ENCODE measurements at regions not wholly inside any gene's neighbourhood (a gene's known extent, or its start where the extent isn't known, plus 50 kb on each side); places are given as distances from the start of the nearest gene placed in this dataset.

DNA sequence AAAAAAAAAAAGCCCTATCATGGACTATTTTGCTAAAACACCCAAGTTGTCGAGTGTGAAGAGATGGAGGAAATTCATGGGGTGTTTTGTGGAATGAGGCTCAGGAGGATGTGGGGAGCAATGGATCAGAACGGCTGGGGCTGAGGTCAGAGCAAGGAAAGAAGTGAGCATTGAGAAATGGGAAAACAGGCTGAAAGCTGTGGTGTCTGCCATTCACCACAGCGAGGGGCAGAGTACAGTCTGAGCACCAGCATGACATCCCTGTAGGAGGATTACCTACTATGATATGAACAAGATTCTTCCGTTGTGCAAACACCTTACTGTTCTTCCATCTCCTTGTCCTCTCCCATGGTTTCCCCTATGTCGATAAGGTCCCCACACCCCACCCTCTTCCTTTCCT is 193.1 kb downstream of the TMEM114 start:
- Histone ChIP-seq H3K9me3 (no peaks in the 10 kb centered on the region), H3K27ac (no peak overlapping the region)

DNA sequence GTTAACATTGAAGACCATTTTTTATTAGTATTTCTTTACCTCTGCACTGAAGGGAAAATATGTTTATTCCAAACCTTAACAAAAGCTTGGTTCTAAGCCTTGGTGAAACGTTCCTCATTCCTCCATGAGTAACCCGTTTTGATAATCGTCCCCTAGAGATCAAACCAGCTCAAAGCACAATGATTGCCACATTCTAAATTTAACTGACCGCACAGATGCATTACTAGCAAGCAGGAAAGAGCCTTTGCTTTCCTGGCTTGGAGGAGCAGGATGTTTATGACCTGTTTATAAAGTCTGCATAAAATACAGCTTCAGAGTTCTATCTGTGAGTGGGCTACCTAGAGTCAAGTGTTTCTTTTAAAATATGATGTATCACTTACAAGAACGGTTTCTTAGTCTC is 193.8 kb downstream of the TMEM114 start:
- 51 to 57% (median 56%) methylated on average over 5 of the region's 5 CpGs for WGBS, 3 donors
- intact Hi-C loops (cut with DNase I): no loop called here

More for the DNA sequence above, 193.1 kb downstream of the TMEM114 start:
- 64 to 69% (median 65%) methylated on average over 5 of the region's 5 CpGs for WGBS, 3 donors
- no peak for DNase-seq
- TF ChIP-seq EP300 (IDR thresholded peaks at IDR 0.05) (no peak), POLR2A (IDR thresholded peaks at IDR 0.05) (no peak)
- TF ChIP-seq, protein P1, sequence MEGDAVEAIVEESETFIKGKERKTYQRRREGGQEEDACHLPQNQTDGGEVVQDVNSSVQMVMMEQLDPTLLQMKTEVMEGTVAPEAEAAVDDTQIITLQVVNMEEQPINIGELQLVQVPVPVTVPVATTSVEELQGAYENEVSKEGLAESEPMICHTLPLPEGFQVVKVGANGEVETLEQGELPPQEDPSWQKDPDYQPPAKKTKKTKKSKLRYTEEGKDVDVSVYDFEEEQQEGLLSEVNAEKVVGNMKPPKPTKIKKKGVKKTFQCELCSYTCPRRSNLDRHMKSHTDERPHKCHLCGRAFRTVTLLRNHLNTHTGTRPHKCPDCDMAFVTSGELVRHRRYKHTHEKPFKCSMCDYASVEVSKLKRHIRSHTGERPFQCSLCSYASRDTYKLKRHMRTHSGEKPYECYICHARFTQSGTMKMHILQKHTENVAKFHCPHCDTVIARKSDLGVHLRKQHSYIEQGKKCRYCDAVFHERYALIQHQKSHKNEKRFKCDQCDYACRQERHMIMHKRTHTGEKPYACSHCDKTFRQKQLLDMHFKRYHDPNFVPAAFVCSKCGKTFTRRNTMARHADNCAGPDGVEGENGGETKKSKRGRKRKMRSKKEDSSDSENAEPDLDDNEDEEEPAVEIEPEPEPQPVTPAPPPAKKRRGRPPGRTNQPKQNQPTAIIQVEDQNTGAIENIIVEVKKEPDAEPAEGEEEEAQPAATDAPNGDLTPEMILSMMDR (IDR thresholded peaks at IDR 0.05): no peak
- intact Hi-C loops (cut with DNase I): no loop called here
- Histone ChIP-seq H3K36me3 (no peaks in the 10 kb centered on the region), H3K4me1 (ENCODE audit: insufficient read depth) (no peaks in the 10 kb centered on the region), H3K27me3 (no peaks in the 10 kb centered on the region), H3K4me3 (no peak overlapping the region)

DNA sequence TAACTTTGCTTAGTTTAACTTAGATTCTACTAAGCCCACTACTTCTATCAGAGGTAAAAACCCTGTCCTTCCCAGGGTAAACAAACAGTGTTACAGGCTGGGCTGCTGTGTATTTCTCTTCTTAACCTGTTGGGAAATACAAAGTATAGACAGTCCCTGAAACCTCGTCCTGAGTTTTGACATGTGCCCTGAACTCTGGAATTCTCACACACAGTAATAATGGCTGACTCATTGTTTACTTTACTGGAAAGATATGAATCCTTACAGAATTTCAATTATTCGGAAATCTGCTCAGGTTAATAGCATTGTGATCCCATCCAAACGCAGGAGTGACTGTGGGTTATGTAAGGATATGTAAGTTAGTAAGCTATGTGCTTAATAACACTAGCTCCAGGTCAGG is 199.1 kb downstream of the TMEM114 start:
- Histone ChIP-seq H3K4me1 (ENCODE audit: insufficient read depth) (no peaks in the 10 kb centered on the region), H3K36me3 (no peaks in the 10 kb centered on the region), H3K4me3 (no peak overlapping the region), H3K27me3 (no peaks in the 10 kb centered on the region), H3K9me3 (peaks cover 0 to 7% of the 10 kb centered on the region in 2 donors), H3K27ac (no peak overlapping the region)
- intact Hi-C loops (cut with DNase I): no loop called here
- 23 to 55% (median 49%) methylated on average over 3 of the region's 3 CpGs for WGBS, 3 donors
- TF ChIP-seq, protein P1 (IDR thresholded peaks at IDR 0.05): no peak
- TF ChIP-seq EP300 (IDR thresholded peaks at IDR 0.05) (no peak), POLR2A (IDR thresholded peaks at IDR 0.05) (no peak)
- DNase-seq: no peak

More for the DNA sequence above, 193.8 kb downstream of the TMEM114 start:
- DNase-seq: no peak
- TF ChIP-seq EP300 (IDR thresholded peaks at IDR 0.05): no peak
- TF ChIP-seq, protein P1 (IDR thresholded peaks at IDR 0.05): no peak
- TF ChIP-seq POLR2A (IDR thresholded peaks at IDR 0.05): no peak
- no peaks in the 10 kb centered on the region for H3K4me1 ChIP-seq (ENCODE audit: insufficient read depth)
- no peaks in the 10 kb centered on the region for H3K36me3 ChIP-seq
- H3K27ac ChIP-seq: no peak overlapping the region
- H3K9me3 ChIP-seq: no peaks in the 10 kb centered on the region
- H3K4me3 ChIP-seq: no peak overlapping the region
- H3K27me3 ChIP-seq: no peaks in the 10 kb centered on the region

DNA sequence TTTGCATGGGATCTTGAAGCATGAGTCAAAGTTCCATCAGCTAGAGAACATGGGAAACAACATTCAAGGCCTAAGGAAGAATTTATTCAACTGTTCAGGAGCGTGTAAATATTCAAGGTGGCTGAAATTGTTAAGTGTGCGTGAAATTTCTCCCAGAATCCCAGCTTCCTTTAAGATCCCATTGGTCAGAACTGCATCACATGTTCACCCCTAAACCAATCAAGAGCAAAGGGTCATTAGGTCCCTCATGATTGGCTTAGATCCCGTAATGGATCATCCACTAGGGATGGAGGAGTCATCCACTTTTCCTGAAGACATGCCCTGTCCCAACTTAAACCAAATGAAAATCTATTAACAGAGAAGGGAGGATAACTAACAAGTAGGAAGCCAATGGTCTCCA is 201.6 kb downstream of the TMEM114 start:
- 75 to 85% (median 84%) methylated on average over 3 of the region's 3 CpGs for WGBS, 3 donors
- TF ChIP-seq, protein P1 (IDR thresholded peaks at IDR 0.05): no peak
- TF ChIP-seq POLR2A (IDR thresholded peaks at IDR 0.05) (no peak), EP300 (IDR thresholded peaks at IDR 0.05) (no peak)
- DNase-seq: no peak

More for the DNA sequence above, 201.6 kb downstream of the TMEM114 start:
- Histone ChIP-seq H3K27ac (no peak overlapping the region), H3K4me3 (no peak overlapping the region), H3K36me3 (no peaks in the 10 kb centered on the region), H3K27me3 (no peaks in the 10 kb centered on the region), H3K9me3 (peaks cover 0 to 7% of the 10 kb centered on the region in 2 donors), H3K4me1 (ENCODE audit: insufficient read depth) (no peaks in the 10 kb centered on the region)
- intact Hi-C loops (cut with DNase I): no loop called here

Data from ovary (tissue), 7 donors.